WTC11 (cell line): ENCODE measurements at regions not wholly inside any gene's neighbourhood (a gene's known extent, or its start where the extent isn't known, plus 50 kb on each side); places are given as distances from the start of the nearest gene placed in this dataset.

Source experiments
- ATAC-seq: fragments of 200-7000 bp; cut with Tn5 transposase; 2 replicates; pipeline ENCODE4 v1.10.0; 2021; ENCODE audit warnings: mild to moderate bottlenecking, moderate library complexity
- CTCF ChIA-PET: fragments of 300-600 bp; sonication (Branson Sonifier 250); formaldehyde crosslinking; loops from one replicate; lab custom pipeline; 2021; ENCODE audit warnings: antibody characterized with exemption; lab: Charles Lee
- POLR2A ChIA-PET: fragments of 350-600 bp; sonication (Branson Sonifier 250); formaldehyde crosslinking; loops from one replicate; lab custom pipeline; 2021; ENCODE audit warnings: antibody characterized with exemption; lab: Charles Lee
- DNase-seq: peaks from one replicate; pipeline ENCODE4 v3.0.0; 2021; ENCODE audit warnings: low spot score
- H3K27ac Mint-ChIP-seq: 2 replicates; pipeline ENCODE4 v1.8.0; 2021; ENCODE audit warnings: mixed read lengths
- H3K27me3 Mint-ChIP-seq: 2 replicates; pipeline ENCODE4 v1.8.0; 2021; ENCODE audit warnings: low read depth, mild to moderate bottlenecking, moderate library complexity, mixed read lengths
- H3K36me3 Mint-ChIP-seq: 2 replicates; pipeline ENCODE4 v1.8.0; 2021; ENCODE audit warnings: mixed read lengths
- H3K4me1 Mint-ChIP-seq: 2 replicates; pipeline ENCODE4 v1.8.0; 2022; ENCODE audit warnings: mixed read lengths
- H3K4me3 Mint-ChIP-seq: 2 replicates; pipeline ENCODE4 v1.8.0; 2021; ENCODE audit warnings: mild to moderate bottlenecking, moderate library complexity, mixed read lengths
- H3K9me3 Mint-ChIP-seq: 2 replicates; pipeline ENCODE4 v1.8.0; 2021; ENCODE audit warnings: mixed read lengths
- ATF1 ChIP-seq: sonication (generic); formaldehyde crosslinking; IDR thresholded peaks from 2 replicates; pipeline ENCODE4 v1.8.1; 2023; ENCODE audit warnings: mild to moderate bottlenecking, moderate library complexity, missing genetic modification reagents
- CBFB ChIP-seq: sonication (generic); formaldehyde crosslinking; IDR thresholded peaks from 2 replicates; pipeline ENCODE4 v1.8.1; 2022; ENCODE audit warnings: mild to moderate bottlenecking, low read depth, missing genetic modification reagents
- FOXK1 ChIP-seq: sonication (generic); formaldehyde crosslinking; IDR thresholded peaks from 2 replicates; pipeline ENCODE4 v1.8.0; 2022; ENCODE audit warnings: mild to moderate bottlenecking, moderate library complexity, missing genetic modification reagents
- GABPB1 ChIP-seq: sonication (generic); formaldehyde crosslinking; IDR thresholded peaks from 2 replicates; pipeline ENCODE4 v1.8.1; 2023; ENCODE audit warnings: mild to moderate bottlenecking, missing genetic modification reagents
- GTF2I ChIP-seq: fragments of 250-450 bp; sonication (Bioruptor Pico); conservative IDR thresholded peaks from 2 replicates; pipeline ENCODE4 v1.4.0; 2021; ENCODE audit warnings: mild to moderate bottlenecking
- HMGA2 ChIP-seq: fragments of 250-450 bp; sonication (Bioruptor Pico); IDR thresholded peaks from 2 replicates; pipeline ENCODE4 v1.4.0; 2021; ENCODE audit warnings: mild to moderate bottlenecking, moderate library complexity
- MXD4 ChIP-seq: fragments of 250-450 bp; sonication (Bioruptor Pico); IDR thresholded peaks from 2 replicates; pipeline ENCODE4 v1.8.0; 2021; ENCODE audit warnings: mild to moderate bottlenecking, moderate library complexity, borderline replicate concordance
- NR1H2 ChIP-seq: sonication (generic); formaldehyde crosslinking; IDR thresholded peaks from 2 replicates; pipeline ENCODE4 v1.9.0; 2021; ENCODE audit warnings: mild to moderate bottlenecking, moderate library complexity, missing genetic modification reagents
- TCF7 ChIP-seq: sonication (generic); formaldehyde crosslinking; IDR thresholded peaks from 2 replicates; pipeline ENCODE4 v1.8.0; 2022; ENCODE audit warnings: mild to moderate bottlenecking, low read depth, missing genetic modification reagents, moderate library complexity
- TP53 ChIP-seq: sonication (generic); formaldehyde crosslinking; IDR thresholded peaks from 2 replicates; pipeline ENCODE4 v1.8.1; 2023; ENCODE audit warnings: mild to moderate bottlenecking, missing genetic modification reagents
- ZNF671 ChIP-seq: fragments of 250-450 bp; sonication (Bioruptor Pico); IDR thresholded peaks from 2 replicates; pipeline ENCODE4 v1.8.0; 2021; ENCODE audit warnings: mild to moderate bottlenecking
- TF ChIP-seq, protein P1 (sequence below): sonication (generic); formaldehyde crosslinking; IDR thresholded peaks from 2 replicates; pipeline ENCODE4 v1.8.1; 2022; ENCODE audit warnings: low read depth, missing genetic modification reagents, borderline replicate concordance
- TF ChIP-seq, protein P2 (sequence below): sonication (generic); formaldehyde crosslinking; IDR thresholded peaks from 2 replicates; pipeline ENCODE4 v1.8.0; 2023; ENCODE audit warnings: missing genetic modification reagents
- TF ChIP-seq, protein P3 (sequence below): fragments of 250-450 bp; sonication (Bioruptor Pico); IDR thresholded peaks from 2 replicates; pipeline ENCODE4 v1.9.0; 2021; ENCODE audit warnings: moderate library complexity, mild to moderate bottlenecking, inconsistent platforms, borderline replicate concordance
- TF ChIP-seq, protein P4 (sequence below): fragments of 250-450 bp; sonication (Bioruptor Pico); IDR thresholded peaks from 2 replicates; pipeline ENCODE4 v2.1.2; 2022; ENCODE audit warnings: mild to moderate bottlenecking, moderate library complexity
- TF ChIP-seq, protein P5 (sequence below): sonication (generic); formaldehyde crosslinking; conservative IDR thresholded peaks from 2 replicates; pipeline ENCODE4 v1.8.1; 2023; ENCODE audit warnings: mild to moderate bottlenecking, low read depth, missing genetic modification reagents, moderate library complexity
- TF ChIP-seq, protein P6 (sequence below): sonication (generic); formaldehyde crosslinking; IDR thresholded peaks from 2 replicates; pipeline ENCODE4 v1.8.1; 2022; ENCODE audit warnings: mild to moderate bottlenecking, moderate library complexity, missing genetic modification reagents
- TF ChIP-seq, protein P7 (sequence below): sonication (generic); formaldehyde crosslinking; IDR thresholded peaks from 2 replicates; pipeline ENCODE4 v1.8.1; 2023; ENCODE audit warnings: mild to moderate bottlenecking, missing genetic modification reagents

DNA sequence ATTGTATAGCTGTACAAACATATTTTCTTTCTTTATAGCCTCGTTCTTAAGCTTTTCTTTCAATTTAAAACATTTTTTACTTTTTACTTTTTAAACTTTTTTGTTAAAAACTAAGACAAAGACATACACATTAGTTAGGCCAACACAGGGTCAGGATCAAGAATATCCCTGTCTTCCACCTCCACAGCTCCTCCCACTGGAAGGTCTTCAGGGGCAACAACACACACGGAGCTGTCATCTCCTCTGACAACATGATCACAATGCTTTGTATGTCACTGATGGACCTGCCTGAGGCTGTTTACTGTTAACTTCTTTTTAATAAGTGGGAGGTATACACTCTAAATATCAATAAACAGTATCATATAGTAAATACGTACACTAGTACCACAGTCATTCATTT, 191.3 kb downstream of the SYT10 start:
- 0 out of 2 replicates have a peak, but pooled peaks have one; percentile 39 for ATAC-seq
- Mint-ChIP-seq H3K4me1 (peaks cover 14% of the 10 kb centered on the region), H3K4me3 (no peak overlapping the region), H3K36me3 (peaks cover 3% of the 10 kb centered on the region; the same call in 1 of the 2 replicates), H3K27ac (no peak overlapping the region), H3K9me3 (peaks cover 4% of the 10 kb centered on the region; the same call in 1 of the 2 replicates)
- POLR2A ChIA-PET, result interaction anchor here (1.3 kb wide), 1 partner anchor 492 kb away, joined by 3 read pairs; no protein-coding TSS in a partner anchor
- CTCF ChIA-PET, result interaction anchor here (1.1 to 1.2 kb wide), 2 partner anchors 8 to 493 kb away, joined by 3 read pairs; partner anchors contain the start of gene YARS2
- DNase-seq, result no peak
- TF ChIP-seq TCF7 (CRISPR knock-in tag) (no peak), MXD4 (CRISPR knock-in tag) (no peak), CBFB (no peak), GABPB1 (CRISPR knock-in tag) (no peak), HMGA2 (CRISPR knock-in tag) (no peak), TP53 (CRISPR knock-in tag) (no peak), NR1H2 (CRISPR knock-in tag) (no peak), ZNF671 (CRISPR knock-in tag) (no peak), FOXK1 (CRISPR knock-in tag) (no peak), GTF2I (no peak), ATF1 (CRISPR knock-in tag) (no peak)
- TF ChIP-seq, protein P1, sequence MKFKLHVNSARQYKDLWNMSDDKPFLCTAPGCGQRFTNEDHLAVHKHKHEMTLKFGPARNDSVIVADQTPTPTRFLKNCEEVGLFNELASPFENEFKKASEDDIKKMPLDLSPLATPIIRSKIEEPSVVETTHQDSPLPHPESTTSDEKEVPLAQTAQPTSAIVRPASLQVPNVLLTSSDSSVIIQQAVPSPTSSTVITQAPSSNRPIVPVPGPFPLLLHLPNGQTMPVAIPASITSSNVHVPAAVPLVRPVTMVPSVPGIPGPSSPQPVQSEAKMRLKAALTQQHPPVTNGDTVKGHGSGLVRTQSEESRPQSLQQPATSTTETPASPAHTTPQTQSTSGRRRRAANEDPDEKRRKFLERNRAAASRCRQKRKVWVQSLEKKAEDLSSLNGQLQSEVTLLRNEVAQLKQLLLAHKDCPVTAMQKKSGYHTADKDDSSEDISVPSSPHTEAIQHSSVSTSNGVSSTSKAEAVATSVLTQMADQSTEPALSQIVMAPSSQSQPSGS (CRISPR knock-in tag), result no peak
- TF ChIP-seq, protein P2, sequence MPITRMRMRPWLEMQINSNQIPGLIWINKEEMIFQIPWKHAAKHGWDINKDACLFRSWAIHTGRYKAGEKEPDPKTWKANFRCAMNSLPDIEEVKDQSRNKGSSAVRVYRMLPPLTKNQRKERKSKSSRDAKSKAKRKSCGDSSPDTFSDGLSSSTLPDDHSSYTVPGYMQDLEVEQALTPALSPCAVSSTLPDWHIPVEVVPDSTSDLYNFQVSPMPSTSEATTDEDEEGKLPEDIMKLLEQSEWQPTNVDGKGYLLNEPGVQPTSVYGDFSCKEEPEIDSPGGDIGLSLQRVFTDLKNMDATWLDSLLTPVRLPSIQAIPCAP (CRISPR knock-in tag), result no peak
- TF ChIP-seq, protein P3, sequence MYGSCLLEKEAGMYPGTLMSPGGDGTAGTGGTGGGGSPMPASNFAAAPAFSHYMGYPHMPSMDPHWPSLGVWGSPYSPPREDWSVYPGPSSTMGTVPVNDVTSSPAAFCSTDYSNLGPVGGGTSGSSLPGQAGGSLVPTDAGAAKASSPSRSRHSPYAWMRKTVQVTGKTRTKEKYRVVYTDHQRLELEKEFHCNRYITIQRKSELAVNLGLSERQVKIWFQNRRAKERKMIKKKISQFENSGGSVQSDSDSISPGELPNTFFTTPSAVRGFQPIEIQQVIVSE (CRISPR knock-in tag), result no peak
- TF ChIP-seq, protein P4, sequence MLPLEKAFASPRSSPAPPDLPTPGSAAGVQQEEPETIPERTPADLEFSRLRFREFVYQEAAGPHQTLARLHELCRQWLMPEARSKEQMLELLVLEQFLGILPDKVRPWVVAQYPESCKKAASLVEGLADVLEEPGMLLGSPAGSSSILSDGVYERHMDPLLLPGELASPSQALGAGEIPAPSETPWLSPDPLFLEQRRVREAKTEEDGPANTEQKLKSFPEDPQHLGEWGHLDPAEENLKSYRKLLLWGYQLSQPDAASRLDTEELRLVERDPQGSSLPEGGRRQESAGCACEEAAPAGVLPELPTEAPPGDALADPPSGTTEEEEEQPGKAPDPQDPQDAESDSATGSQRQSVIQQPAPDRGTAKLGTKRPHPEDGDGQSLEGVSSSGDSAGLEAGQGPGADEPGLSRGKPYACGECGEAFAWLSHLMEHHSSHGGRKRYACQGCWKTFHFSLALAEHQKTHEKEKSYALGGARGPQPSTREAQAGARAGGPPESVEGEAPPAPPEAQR, result no peak
- TF ChIP-seq, protein P5, sequence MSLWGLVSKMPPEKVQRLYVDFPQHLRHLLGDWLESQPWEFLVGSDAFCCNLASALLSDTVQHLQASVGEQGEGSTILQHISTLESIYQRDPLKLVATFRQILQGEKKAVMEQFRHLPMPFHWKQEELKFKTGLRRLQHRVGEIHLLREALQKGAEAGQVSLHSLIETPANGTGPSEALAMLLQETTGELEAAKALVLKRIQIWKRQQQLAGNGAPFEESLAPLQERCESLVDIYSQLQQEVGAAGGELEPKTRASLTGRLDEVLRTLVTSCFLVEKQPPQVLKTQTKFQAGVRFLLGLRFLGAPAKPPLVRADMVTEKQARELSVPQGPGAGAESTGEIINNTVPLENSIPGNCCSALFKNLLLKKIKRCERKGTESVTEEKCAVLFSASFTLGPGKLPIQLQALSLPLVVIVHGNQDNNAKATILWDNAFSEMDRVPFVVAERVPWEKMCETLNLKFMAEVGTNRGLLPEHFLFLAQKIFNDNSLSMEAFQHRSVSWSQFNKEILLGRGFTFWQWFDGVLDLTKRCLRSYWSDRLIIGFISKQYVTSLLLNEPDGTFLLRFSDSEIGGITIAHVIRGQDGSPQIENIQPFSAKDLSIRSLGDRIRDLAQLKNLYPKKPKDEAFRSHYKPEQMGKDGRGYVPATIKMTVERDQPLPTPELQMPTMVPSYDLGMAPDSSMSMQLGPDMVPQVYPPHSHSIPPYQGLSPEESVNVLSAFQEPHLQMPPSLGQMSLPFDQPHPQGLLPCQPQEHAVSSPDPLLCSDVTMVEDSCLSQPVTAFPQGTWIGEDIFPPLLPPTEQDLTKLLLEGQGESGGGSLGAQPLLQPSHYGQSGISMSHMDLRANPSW, result no peak
- TF ChIP-seq, protein P6, sequence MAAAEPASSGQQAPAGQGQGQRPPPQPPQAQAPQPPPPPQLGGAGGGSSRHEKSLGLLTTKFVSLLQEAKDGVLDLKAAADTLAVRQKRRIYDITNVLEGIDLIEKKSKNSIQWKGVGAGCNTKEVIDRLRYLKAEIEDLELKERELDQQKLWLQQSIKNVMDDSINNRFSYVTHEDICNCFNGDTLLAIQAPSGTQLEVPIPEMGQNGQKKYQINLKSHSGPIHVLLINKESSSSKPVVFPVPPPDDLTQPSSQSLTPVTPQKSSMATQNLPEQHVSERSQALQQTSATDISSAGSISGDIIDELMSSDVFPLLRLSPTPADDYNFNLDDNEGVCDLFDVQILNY (CRISPR knock-in tag), result no peak
- TF ChIP-seq, protein P7, sequence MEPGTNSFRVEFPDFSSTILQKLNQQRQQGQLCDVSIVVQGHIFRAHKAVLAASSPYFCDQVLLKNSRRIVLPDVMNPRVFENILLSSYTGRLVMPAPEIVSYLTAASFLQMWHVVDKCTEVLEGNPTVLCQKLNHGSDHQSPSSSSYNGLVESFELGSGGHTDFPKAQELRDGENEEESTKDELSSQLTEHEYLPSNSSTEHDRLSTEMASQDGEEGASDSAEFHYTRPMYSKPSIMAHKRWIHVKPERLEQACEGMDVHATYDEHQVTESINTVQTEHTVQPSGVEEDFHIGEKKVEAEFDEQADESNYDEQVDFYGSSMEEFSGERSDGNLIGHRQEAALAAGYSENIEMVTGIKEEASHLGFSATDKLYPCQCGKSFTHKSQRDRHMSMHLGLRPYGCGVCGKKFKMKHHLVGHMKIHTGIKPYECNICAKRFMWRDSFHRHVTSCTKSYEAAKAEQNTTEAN (CRISPR knock-in tag), result no peak
- TF ChIP-seq, all 79 proteins: peak for 0
- H3K27me3 Mint-ChIP-seq, result no peaks in the 10 kb centered on the region; the same call in 1 of the 2 replicates
